IMR-90 (cell line): ENCODE measurements at regions not wholly inside any gene's neighbourhood (a gene's known extent, or its start where the extent isn't known, plus 50 kb on each side); places are given as distances from the start of the nearest gene placed in this dataset.

ENCODE experiments used
- ATAC-seq: fragments of 200-7000 bp; cut with Tn5 transposase; 2 replicates; pipeline ENCODE4 v1.9.1; 2020; ENCODE audit warnings: low read depth, mild to moderate bottlenecking, moderate library complexity
- BruUV-seq: library from RNA; stranded (reverse); fragments of 400-500 nt; replicated peaks from 2 replicates; lab custom pipeline; 2021; lab: Mats Ljungman, UMichigan
- CTCF ChIA-PET: fragments of 300-600 bp; formaldehyde crosslinking; extraction: SDS; loops from one replicate; lab custom pipeline; 2021; ENCODE audit warnings: antibody characterized with exemption; lab: Yijun Ruan, JAX
- POLR2A ChIA-PET: fragments of 300-600 bp; sonication (Branson Sonifier 250); formaldehyde crosslinking; loops from one replicate; lab custom pipeline; 2022; ENCODE audit warnings: antibody characterized with exemption; ENCODE audit not compliant: unreplicated experiment; lab: Charles Lee
- DNase-seq: peaks from one replicate; pipeline ENCODE4 v3.0.0; 2013
- H2AFZ ChIP-seq: replicated peaks from 2 replicates; pipeline ENCODE3; 2013; ENCODE audit warnings: low read length, mild to moderate bottlenecking; ENCODE audit not compliant: poor library complexity
- H2AK5ac ChIP-seq: 2 replicates; pipeline ENCODE4 v1.6.1; 2013; ENCODE audit warnings: low read depth, low read length, inconsistent platforms
- H2AK9ac ChIP-seq: replicated peaks from 2 replicates; pipeline ENCODE3; 2013; ENCODE audit warnings: mild to moderate bottlenecking, low read depth, low read length, moderate library complexity; ENCODE audit not compliant: poor library complexity
- H2BK120ac ChIP-seq: 2 replicates; pipeline ENCODE4 v1.6.1; 2013; ENCODE audit warnings: low read depth, low read length, inconsistent platforms
- H2BK15ac ChIP-seq: 3 replicates; pipeline ENCODE4 v1.6.1; 2013; ENCODE audit warnings: low read depth, low read length, inconsistent platforms
- H2BK20ac ChIP-seq: 2 replicates; pipeline ENCODE4 v1.6.1; 2013; ENCODE audit warnings: low read depth, mild to moderate bottlenecking, inconsistent platforms, low read length, moderate library complexity
- H2BK5ac ChIP-seq: 2 replicates; pipeline ENCODE4 v1.6.1; 2013; ENCODE audit warnings: mild to moderate bottlenecking, low read depth, low read length, inconsistent platforms; ENCODE audit not compliant: poor library complexity, severe bottlenecking
- H3K14ac ChIP-seq: replicated peaks from 2 replicates; pipeline ENCODE4 v1.6.1; 2013; ENCODE audit warnings: low read depth, low read length, inconsistent platforms
- H3K18ac ChIP-seq: 2 replicates; pipeline ENCODE4 v1.6.1; 2013; ENCODE audit warnings: low read depth, low read length, control low read depth
- H3K23ac ChIP-seq: 2 replicates; pipeline ENCODE4 v1.6.1; 2013; ENCODE audit warnings: low read depth, low read length, inconsistent platforms
- H3K27ac ChIP-seq: 2 replicates; pipeline ENCODE4 v1.5.1; 2013; ENCODE audit warnings: mild to moderate bottlenecking, control low read depth, low read length; ENCODE audit not compliant: insufficient read depth
- H3K27me3 ChIP-seq: 2 replicates; pipeline ENCODE4 v1.6.1; 2013; ENCODE audit warnings: low read length; ENCODE audit not compliant: control insufficient read depth, insufficient read depth
- H3K36me3 ChIP-seq: 2 replicates; pipeline ENCODE4 v1.6.1; 2013; ENCODE audit warnings: low read length, mixed read lengths; ENCODE audit not compliant: control insufficient read depth, insufficient read depth
- H3K4ac ChIP-seq: 2 replicates; pipeline ENCODE4 v1.6.1; 2013; ENCODE audit warnings: low read depth, low read length, inconsistent platforms
- H3K4me1 ChIP-seq: 2 replicates; pipeline ENCODE4 v1.6.1; 2013; ENCODE audit warnings: low read length, mixed read lengths; ENCODE audit not compliant: control insufficient read depth, insufficient read depth
- H3K4me2 ChIP-seq: 2 replicates; pipeline ENCODE4 v1.6.1; 2013; ENCODE audit warnings: low read depth, mild to moderate bottlenecking, control low read depth, low read length, moderate library complexity
- H3K4me3 ChIP-seq: 2 replicates; pipeline ENCODE4 v1.5.1; 2013; ENCODE audit warnings: low read depth, mild to moderate bottlenecking, control low read depth, low read length, moderate library complexity; ENCODE audit not compliant: insufficient read depth
- H3K56ac ChIP-seq: 2 replicates; pipeline ENCODE4 v1.6.1; 2013; ENCODE audit warnings: low read length, inconsistent platforms; ENCODE audit not compliant: insufficient read depth; ENCODE audit errors: extremely low read depth
- H3K79me1 ChIP-seq, 2 experiments: 2 replicates each; pipeline ENCODE4 v1.6.1; 2013; ENCODE audit warnings: low read length in 2 of 2, inconsistent platforms in 1 of 2, low read depth in 1 of 2
- H3K9ac ChIP-seq: 2 replicates; pipeline ENCODE4 v1.6.1; 2013; ENCODE audit warnings: low read depth, low read length, control low read depth
- H3K9me1 ChIP-seq: 2 replicates; pipeline ENCODE4 v1.6.1; 2013; ENCODE audit warnings: low read length, inconsistent platforms; ENCODE audit not compliant: insufficient read depth
- H3K9me3 ChIP-seq: 2 replicates; pipeline ENCODE4 v1.6.1; 2013; ENCODE audit warnings: low read length; ENCODE audit not compliant: control insufficient read depth, insufficient read depth
- H4K20me1 ChIP-seq: 2 replicates; pipeline ENCODE4 v1.6.1; 2013; ENCODE audit warnings: low read length, inconsistent platforms; ENCODE audit not compliant: insufficient read depth
- H4K5ac ChIP-seq: 2 replicates; pipeline ENCODE4 v1.6.1; 2013; ENCODE audit warnings: mild to moderate bottlenecking, low read depth, low read length, control low read depth
- H4K8ac ChIP-seq, 2 experiments: 2 replicates each; pipeline ENCODE4 v1.6.1; 2013; ENCODE audit warnings: low read depth in 2 of 2, low read length in 2 of 2, control low read depth in 1 of 2, inconsistent platforms in 1 of 2
- H4K91ac ChIP-seq: 2 replicates; pipeline ENCODE4 v1.6.1; 2013; ENCODE audit warnings: low read depth, low read length, inconsistent platforms; ENCODE audit not compliant: insufficient read depth
- BHLHE40 ChIP-seq: fragments of 150-350 bp; IDR thresholded peaks from 2 replicates; pipeline ENCODE4 v1.6.1; 2016; ENCODE audit warnings: mild to moderate bottlenecking, low read depth, low read length
- CEBPB ChIP-seq: IDR thresholded peaks from 2 replicates; pipeline ENCODE4 v1.6.1; 2012; ENCODE audit warnings: low read depth, low read length, improper control_type of control experiment
- CHD1 ChIP-seq: IDR thresholded peaks from 2 replicates; pipeline ENCODE4 v1.6.1; 2012; ENCODE audit warnings: low read depth, low read length, improper control_type of control experiment
- CTCF ChIP-seq: conservative IDR thresholded peaks from 2 replicates; pipeline ENCODE4 v1.5.1; 2012; ENCODE audit warnings: mild to moderate bottlenecking, low read depth, low read length, improper control_type of control experiment
- ELK1 ChIP-seq: fragments of 150-350 bp; IDR thresholded peaks from 2 replicates; pipeline ENCODE4 v1.6.1; 2016; ENCODE audit warnings: low read depth, mild to moderate bottlenecking, low read length, moderate library complexity, borderline replicate concordance
- FOS ChIP-seq: fragments of 150-350 bp; IDR thresholded peaks from 2 replicates; pipeline ENCODE4 v1.6.1; 2016; ENCODE audit warnings: low read depth, low read length
- MAFK ChIP-seq: IDR thresholded peaks from 2 replicates; pipeline ENCODE4 v1.6.1; 2012; ENCODE audit warnings: low read depth, low read length, improper control_type of control experiment
- MAZ ChIP-seq: IDR thresholded peaks from 2 replicates; pipeline ENCODE4 v1.6.1; 2012; ENCODE audit warnings: low read depth, mild to moderate bottlenecking, low read length, improper control_type of control experiment, moderate library complexity, borderline replicate concordance
- MXI1 ChIP-seq: IDR thresholded peaks from 2 replicates; pipeline ENCODE4 v1.6.1; 2012; ENCODE audit warnings: low read depth, mild to moderate bottlenecking, low read length, moderate library complexity, borderline replicate concordance
- NFE2L2 ChIP-seq: fragments of 150-350 bp; IDR thresholded peaks from 2 replicates; pipeline ENCODE4 v1.6.1; 2016; ENCODE audit warnings: low read depth, mild to moderate bottlenecking, low read length
- POLR2A ChIP-seq: IDR thresholded peaks from 2 replicates; pipeline ENCODE4 v1.6.1; 2012; ENCODE audit warnings: mild to moderate bottlenecking, low read depth, low read length
- RAD21 ChIP-seq: IDR thresholded peaks from 2 replicates; pipeline ENCODE4 v1.6.1; 2012; ENCODE audit warnings: low read length, improper control_type of control experiment
- RCOR1 ChIP-seq: IDR thresholded peaks from 2 replicates; pipeline ENCODE4 v1.6.1; 2012; ENCODE audit warnings: mild to moderate bottlenecking, low read length, improper control_type of control experiment; ENCODE audit not compliant: insufficient replicate concordance
- RFX5 ChIP-seq: IDR thresholded peaks from 2 replicates; pipeline ENCODE4 v1.8.0; 2012; ENCODE audit warnings: low read depth, mild to moderate bottlenecking, low read length, moderate library complexity
- SMC3 ChIP-seq: fragments of 150-350 bp; IDR thresholded peaks from 2 replicates; pipeline ENCODE4 v1.6.1; 2016; ENCODE audit warnings: low read depth, mild to moderate bottlenecking, antibody characterized with exemption, low read length, moderate library complexity
- USF2 ChIP-seq: fragments of 150-350 bp; IDR thresholded peaks from 2 replicates; pipeline ENCODE4 v1.6.1; 2017; ENCODE audit warnings: mild to moderate bottlenecking, antibody characterized with exemption, low read length, low read depth
- WGBS, 2 experiments: methylation state at CpG; one replicate each; pipeline versions ENCODE4 v1.1.5 to v1.1.7; 2013; ENCODE audit warnings: missing lambda C conversion rate in 2 of 2; ENCODE audit not compliant: insufficient read length in 1 of 2; ENCODE audit errors: extremely low coverage in 2 of 2; 5-methylcytosine and 5-hydroxymethylcytosine counted together
- dilution Hi-C: fragments of 300-500 bp; cut with HindIII; formaldehyde crosslinking; loops from one replicate; pipeline ENCODE4 v1.14.3; 2018; ENCODE audit warnings: low sequenced_read_pairs; ENCODE audit not compliant: unreplicated experiment
- in situ Hi-C: fragments of 300-500 bp; cut with MboI; formaldehyde crosslinking; loops from 3 replicates; pipeline ENCODE4 v1.14.3; 2019; ENCODE audit warnings: low sequenced_read_pairs, inconsistent platforms, mixed read lengths
- intact Hi-C: fragments of 100-400 bp; cut with micrococcal nuclease; formaldehyde crosslinking; loops from 2 replicates; pipeline ENCODE4 v1.10.0; 2022

GRCh38 chr11:25859776-25860175 is 472.2 kb upstream of the ANO3 start:
- POLR2A ChIA-PET, result no interaction called here
- TF ChIP-seq MAZ (no peak), CEBPB (no peak), RAD21 (no peak), NFE2L2 (no peak), RCOR1 (no peak), MXI1 (no peak), MAFK (no peak), ELK1 (no peak), BHLHE40 (no peak), POLR2A (no peak), SMC3 (no peak), CHD1 (no peak), CTCF (no peak), USF2 (no peak), FOS (no peak), RFX5 (no peak)
- DNase-seq (no peak), ATAC-seq (no peak)
- Histone ChIP-seq H3K9me1 (no peaks in the 10 kb centered on the region), H4K20me1 (no peaks in the 10 kb centered on the region), H3K4ac (no peak overlapping the region), H2BK15ac (no peak overlapping the region), H2AK5ac (no peak overlapping the region), H3K9me3 (no peaks in the 10 kb centered on the region), H4K91ac (no peak overlapping the region), H3K23ac (no peak overlapping the region), H3K14ac (no peak overlapping the region), H3K9ac (no peak overlapping the region), H2BK120ac (no peak overlapping the region), H3K4me2 (no peak overlapping the region), H2BK20ac (no peak overlapping the region), H3K18ac (no peak overlapping the region), H2AK9ac (no peak overlapping the region), H3K36me3 (no peaks in the 10 kb centered on the region), H3K56ac (no peak overlapping the region), H3K79me1 (no peaks in the 10 kb centered on the region), H3K4me1 (no peaks in the 10 kb centered on the region), H3K27ac (no peak overlapping the region), H3K27me3 (no peaks in the 10 kb centered on the region), H4K5ac (no peak overlapping the region), H4K8ac (no peak overlapping the region), H3K4me3 (no peak overlapping the region), H2BK5ac (no peak overlapping the region), H2AFZ (no peak overlapping the region)
- no TSS peak for BruUV-seq
- dilution Hi-C loops (no loop called here), intact Hi-C loops (no loop called here), in situ Hi-C loops (no loop called here)
- WGBS, 2 experiments, result no CpG with 5 or more reads among the region's 5 CpGs
- CTCF ChIA-PET, result no interaction called here
